ENCODE measurements at regions not wholly inside any gene's neighbourhood (a gene's known extent, or its start where the extent isn't known, plus 50 kb on each side); places are given as distances from the start of the nearest gene placed in this dataset.

GRCh38 chr3:153835540-153835939 lies 285.6 kb upstream of the ARHGEF26 start:
- TF ChIP-seq TAF1 (IDR thresholded peaks at IDR 0.05; ENCODE audit: borderline replicate concordance, low read depth, low read length) (no peak), POLR2A (IDR thresholded peaks at IDR 0.05; ENCODE audit: low read depth, low read length) (no peak), POLR2AphosphoS5 (IDR thresholded peaks at IDR 0.05; ENCODE audit: low read depth, low read length) (no peak)
